ENCODE measurements at regions not wholly inside any gene's neighbourhood (a gene's known extent, or its start where the extent isn't known, plus 50 kb on each side); places are given as distances from the start of the nearest gene placed in this dataset.

- Histone ChIP-seq H3K27ac (ENCODE audit: control insufficient read depth, insufficient read depth, low read length) (no peak overlapping the region), H3K36me3 (ENCODE audit: control insufficient read depth in 2 of 2, extremely low read depth in 1 of 2, insufficient read depth in 2 of 2, low read length in 2 of 2) (no peaks in the 10 kb centered on the region), H3K9me3 (ENCODE audit: control insufficient read depth, low read depth, low read length) (no peaks in the 10 kb centered on the region), H2AFZ (ENCODE audit: control insufficient read depth, low read length) (no peak overlapping the region), H4K20me1 (ENCODE audit: control insufficient read depth, extremely low read depth, insufficient read depth, low read length) (no peaks in the 10 kb centered on the region), H3K27me3 (ENCODE audit: control insufficient read depth, extremely low read depth, insufficient read depth, low read length) (no peaks in the 10 kb centered on the region), H3K79me2 (ENCODE audit: control insufficient read depth, insufficient read depth, low read length) (no peaks in the 10 kb centered on the region), H3K4me2 (ENCODE audit: control insufficient read depth, extremely low read depth, insufficient read depth, low read depth, low read length) (no peak overlapping the region), H3K9ac (ENCODE audit: control insufficient read depth, extremely low read depth, insufficient read depth, low read length) (no peak overlapping the region), H3K4me3 (ENCODE audit: control insufficient read depth in 2 of 3, extremely low read depth in 1 of 3, insufficient read depth in 2 of 3, low read depth in 1 of 3, low read length in 3 of 3) (no peak overlapping the region), H3K4me1 (ENCODE audit: control insufficient read depth, extremely low read depth, insufficient read depth, low read length) (no peaks in the 10 kb centered on the region), H3K9me1 (ENCODE audit: control insufficient read depth, extremely low read depth, insufficient read depth, low read length) (no peaks in the 10 kb centered on the region)
- DNase-seq (ENCODE audit: low read depth, low spot score) (no peak), FAIRE-seq (no peak)
- dilution Hi-C loops (cut with MboI; ENCODE audit: extremely low pct_ligation_motif_present, low sequenced_read_pairs): no loop called here
- no peak for TF ChIP-seq EZH2 (IDR thresholded peaks at IDR 0.05; ENCODE audit: low read length)
- no peak for TF ChIP-seq CTCF (optimal IDR thresholded peaks at IDR 0.05 in 1 of 3, IDR thresholded peaks at IDR 0.05 in 1 of 3, conservative IDR thresholded peaks at IDR 0.05 in 1 of 3; ENCODE audit: extremely low read depth in 1 of 3, insufficient read depth in 2 of 3, low read length in 3 of 3)
Measured at GRCh38 chr13:40376867-40377535, 289.4 kb downstream of the FOXO1 start.

GRCh38 chr13:40377783-40378182 is 288.7 kb downstream of the FOXO1 start:
- Histone ChIP-seq H3K9ac (ENCODE audit: control insufficient read depth, extremely low read depth, insufficient read depth, low read length) (no peak overlapping the region), H3K4me3 (ENCODE audit: control insufficient read depth in 2 of 3, extremely low read depth in 1 of 3, insufficient read depth in 2 of 3, low read depth in 1 of 3, low read length in 3 of 3) (no peak overlapping the region), H3K79me2 (ENCODE audit: control insufficient read depth, insufficient read depth, low read length) (no peaks in the 10 kb centered on the region), H4K20me1 (ENCODE audit: control insufficient read depth, extremely low read depth, insufficient read depth, low read length) (no peaks in the 10 kb centered on the region), H3K4me1 (ENCODE audit: control insufficient read depth, extremely low read depth, insufficient read depth, low read length) (no peaks in the 10 kb centered on the region), H3K9me1 (ENCODE audit: control insufficient read depth, extremely low read depth, insufficient read depth, low read length) (no peaks in the 10 kb centered on the region), H3K36me3 (ENCODE audit: control insufficient read depth in 2 of 2, extremely low read depth in 1 of 2, insufficient read depth in 2 of 2, low read length in 2 of 2) (no peaks in the 10 kb centered on the region), H2AFZ (ENCODE audit: control insufficient read depth, low read length) (no peak overlapping the region), H3K9me3 (ENCODE audit: control insufficient read depth, low read depth, low read length) (no peaks in the 10 kb centered on the region), H3K27ac (ENCODE audit: control insufficient read depth, insufficient read depth, low read length) (no peak overlapping the region), H3K27me3 (ENCODE audit: control insufficient read depth, extremely low read depth, insufficient read depth, low read length) (no peaks in the 10 kb centered on the region), H3K4me2 (ENCODE audit: control insufficient read depth, extremely low read depth, insufficient read depth, low read depth, low read length) (no peak overlapping the region)
- dilution Hi-C loops (cut with MboI; ENCODE audit: extremely low pct_ligation_motif_present, low sequenced_read_pairs): no loop called here
- FAIRE-seq (no peak), DNase-seq (ENCODE audit: low read depth, low spot score) (no peak)
- no peak for TF ChIP-seq EZH2 (IDR thresholded peaks at IDR 0.05; ENCODE audit: low read length)
- no peak for TF ChIP-seq CTCF (optimal IDR thresholded peaks at IDR 0.05 in 1 of 3, IDR thresholded peaks at IDR 0.05 in 1 of 3, conservative IDR thresholded peaks at IDR 0.05 in 1 of 3; ENCODE audit: extremely low read depth in 1 of 3, insufficient read depth in 2 of 3, low read length in 3 of 3)

Data from keratinocyte (primary cell).